RCC 7860 (cell line): ENCODE measurements at regions not wholly inside any gene's neighbourhood (a gene's known extent, or its start where the extent isn't known, plus 50 kb on each side); places are given as distances from the start of the nearest gene placed in this dataset.

Source experiments
- DNase-seq: peaks from one replicate; pipeline ENCODE4 v3.0.0-alpha.2; 2015; ENCODE audit warnings: low spot score
- FAIRE-seq: peaks from 2 replicates; lab custom pipeline; 2012; peaks lifted over from hg19 to GRCh38; lab: Jason Lieb, UNC

DNA sequence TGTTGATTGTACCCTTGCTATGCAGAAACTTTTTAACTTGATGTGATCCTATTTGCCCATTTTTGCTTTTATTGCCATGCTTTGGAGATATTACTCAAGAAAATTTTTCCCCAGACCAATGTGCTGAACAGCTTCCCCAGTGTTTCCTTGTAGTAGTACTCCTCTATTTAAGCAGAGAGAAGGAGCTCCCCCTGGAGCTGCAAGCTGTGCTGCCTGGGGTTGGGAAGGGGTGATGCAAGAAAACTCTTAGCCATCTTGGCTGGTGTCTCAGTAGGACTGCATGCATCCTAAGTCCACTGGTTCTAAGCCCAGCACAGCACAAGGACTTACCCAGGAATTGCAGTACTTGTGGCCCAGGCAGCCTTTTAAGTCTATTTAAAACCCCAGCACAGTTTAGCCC, 121.6 kb downstream of the NTMT2 start:
- DNase-seq (no peak), FAIRE-seq (no peak)

GRCh38 chr1:170271430-170272161, 125.8 kb downstream of the NTMT2 start:
- DNase-seq (no peak), FAIRE-seq (no peak)

- FAIRE-seq = no peak
These were observed 127.8 kb downstream of the NTMT2 start for GRCh38 chr1:170273291-170274130.

DNA sequence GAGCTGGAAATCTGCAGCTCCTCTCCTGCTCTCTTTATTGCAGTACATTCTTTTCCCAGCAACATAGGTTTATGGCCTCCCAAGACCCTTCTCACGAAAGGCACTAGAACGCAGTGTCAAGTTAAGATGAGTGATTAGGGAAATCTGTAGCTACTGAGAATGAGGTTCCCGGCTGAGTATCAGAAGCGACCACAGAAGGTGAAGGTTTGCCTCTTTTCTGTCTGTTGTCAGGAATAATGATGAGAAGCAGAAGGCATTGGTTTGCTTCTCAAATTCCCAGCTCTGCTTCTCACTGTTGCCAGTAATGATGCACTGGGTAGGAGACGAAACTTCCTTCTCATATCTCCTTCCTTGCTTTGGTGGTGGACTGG, 128.4 kb downstream of the NTMT2 start:
- no peak for FAIRE-seq
- no peak for DNase-seq

More at GRCh38 chr1:170273291-170274130, 127.8 kb downstream of the NTMT2 start:
- DNase-seq = no peak

DNA sequence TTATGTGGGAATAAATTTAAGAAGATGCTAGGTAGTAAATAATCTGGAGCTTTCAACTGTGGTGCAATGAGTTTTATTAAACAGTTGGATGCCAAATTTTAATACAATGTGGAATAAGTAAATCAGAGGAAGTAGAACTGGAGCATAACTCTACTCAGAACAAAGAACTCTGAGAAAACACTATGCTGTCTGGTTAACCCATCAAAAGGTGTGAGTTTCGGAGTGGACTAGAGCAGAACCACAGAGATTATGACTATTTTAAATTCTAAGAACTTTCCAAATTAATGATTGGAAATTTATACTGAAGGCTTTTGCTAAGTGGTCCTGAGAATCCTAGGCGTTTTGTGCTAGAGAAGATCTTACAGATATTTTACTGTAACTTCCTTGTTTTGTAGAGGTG, 132.2 kb downstream of the NTMT2 start:
- no peak for FAIRE-seq
- DNase-seq = no peak

DNA sequence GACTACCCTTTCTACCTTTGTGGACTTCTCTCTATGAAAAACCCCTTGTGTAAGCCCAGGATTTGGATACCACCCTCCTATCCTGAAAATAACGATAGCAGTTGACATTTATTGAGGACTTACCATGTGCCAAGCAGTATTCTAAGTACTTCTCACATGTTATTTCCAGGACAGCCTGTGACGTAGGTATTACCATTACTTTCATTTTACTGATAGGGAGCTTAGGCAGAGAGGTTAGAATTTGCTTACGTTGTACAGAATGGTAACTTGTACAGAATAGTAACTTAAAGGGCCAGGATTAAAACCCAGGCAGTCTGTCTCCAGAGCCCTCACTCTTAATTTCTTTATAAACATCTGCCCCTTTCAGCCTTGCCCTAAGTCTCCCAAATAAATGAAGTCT, 138.3 kb downstream of the NTMT2 start:
- DNase-seq (no peak), FAIRE-seq (no peak)

- no peak for DNase-seq
- FAIRE-seq = no peak
These were observed 138.8 kb downstream of the NTMT2 start for GRCh38 chr1:170284512-170284911.

- no peak for DNase-seq
- FAIRE-seq = no peak
These were observed 139.2 kb downstream of the NTMT2 start for GRCh38 chr1:170284951-170285350.

DNA sequence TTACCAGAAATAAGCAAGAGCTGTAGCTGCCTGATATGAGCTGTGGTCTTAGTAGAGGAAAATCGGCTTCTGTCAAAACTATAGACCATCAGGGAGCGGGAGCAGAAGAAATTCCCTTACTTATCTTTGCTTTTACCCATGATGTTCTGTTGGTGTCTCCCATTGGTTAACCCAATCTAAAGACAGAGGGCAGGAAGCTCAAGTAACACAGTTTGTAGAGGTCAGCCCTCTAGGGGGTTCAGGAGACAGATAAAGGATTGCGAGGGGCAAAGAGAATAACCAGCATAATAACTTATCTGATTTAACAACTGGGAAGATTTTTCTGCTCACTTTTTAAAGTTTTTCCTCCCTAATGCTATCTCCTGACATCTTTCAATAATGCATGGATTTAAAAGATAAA, 142.4 kb downstream of the NTMT2 start:
- FAIRE-seq (no peak), DNase-seq (no peak)

DNA sequence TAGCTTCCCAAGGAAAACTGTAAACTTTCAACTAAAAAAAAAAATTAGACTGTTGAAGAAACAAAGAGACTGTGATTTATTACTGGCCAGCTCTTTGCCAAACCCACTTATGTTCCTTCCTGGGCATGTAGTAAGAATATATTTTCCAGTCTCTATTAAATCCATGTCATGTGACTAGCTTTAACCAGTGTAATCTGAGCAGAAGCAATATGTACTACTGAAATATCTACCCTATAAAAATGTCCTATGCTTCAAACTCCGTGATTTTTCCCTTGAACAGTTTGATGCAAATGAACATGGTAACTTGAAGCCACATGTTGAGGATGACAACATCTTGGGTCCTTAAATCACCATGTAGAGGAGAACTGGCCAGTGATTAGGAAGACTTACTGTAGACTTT, 144.5 kb downstream of the NTMT2 start:
- DNase-seq = no peak
- no peak for FAIRE-seq

GRCh38 chr1:170290991-170291390, 145.2 kb downstream of the NTMT2 start:
- FAIRE-seq (no peak), DNase-seq (no peak)

DNA sequence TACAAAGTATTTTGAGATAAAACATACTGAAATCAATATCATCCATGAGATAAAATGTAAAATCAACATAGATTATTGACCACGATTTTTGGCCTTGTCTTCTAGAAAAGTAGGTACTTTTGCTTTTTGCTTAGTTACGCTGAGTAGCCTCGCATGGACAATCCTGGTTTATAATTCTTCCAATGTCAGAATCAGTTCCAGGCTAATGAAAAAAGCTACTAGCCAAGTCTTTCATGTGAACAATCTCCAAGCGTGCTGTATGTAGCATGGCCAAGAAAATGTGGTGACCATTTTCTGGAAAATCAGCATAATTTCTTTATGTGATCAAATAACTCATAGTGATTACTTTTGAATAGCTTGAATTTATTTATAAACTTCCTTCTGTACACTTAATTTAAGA, 145.8 kb downstream of the NTMT2 start:
- FAIRE-seq = no peak
- no peak for DNase-seq

DNA sequence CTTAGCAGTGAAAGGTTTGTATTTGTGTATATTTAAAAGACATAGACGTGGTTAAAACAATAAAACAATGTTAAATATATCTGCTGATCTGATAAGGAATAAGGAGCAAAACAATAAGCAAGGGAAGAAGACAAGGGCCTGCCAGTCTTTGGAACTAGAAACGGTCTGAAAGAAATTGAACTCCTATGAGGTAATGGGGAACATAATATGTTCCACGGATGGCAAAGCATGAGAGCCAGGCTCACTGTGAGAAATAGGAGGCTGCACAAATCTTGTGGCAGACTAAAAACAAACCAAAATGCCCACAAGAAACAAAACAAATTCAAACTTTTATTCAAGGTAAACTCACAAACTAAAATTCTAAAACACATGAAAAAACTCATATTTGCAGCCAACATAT, 150.5 kb downstream of the NTMT2 start:
- FAIRE-seq = no peak

GRCh38 chr1:170296642-170297041, 150.9 kb downstream of the NTMT2 start:
- FAIRE-seq = no peak
- no peak for DNase-seq

More for the DNA sequence above, 150.5 kb downstream of the NTMT2 start:
- no peak for DNase-seq

DNA sequence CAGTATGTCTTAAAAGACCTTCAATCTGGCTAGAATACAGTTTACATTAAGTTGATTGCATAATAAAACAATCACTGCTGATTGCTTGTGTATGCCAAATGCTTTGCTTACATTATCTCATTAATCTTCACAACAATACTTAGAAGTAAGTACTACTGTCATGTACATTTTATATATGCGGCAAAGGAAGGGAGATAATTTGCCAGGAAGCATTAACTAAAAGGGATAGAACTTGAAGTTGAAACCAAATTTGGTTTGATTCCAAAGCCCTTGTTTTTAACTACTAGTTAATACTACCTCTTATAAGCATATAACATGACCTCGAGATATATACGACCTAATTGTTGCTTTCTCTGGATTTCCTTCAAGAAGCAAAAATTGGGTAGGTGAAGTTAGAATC, 155.8 kb downstream of the NTMT2 start:
- DNase-seq (no peak), FAIRE-seq (no peak)

DNA sequence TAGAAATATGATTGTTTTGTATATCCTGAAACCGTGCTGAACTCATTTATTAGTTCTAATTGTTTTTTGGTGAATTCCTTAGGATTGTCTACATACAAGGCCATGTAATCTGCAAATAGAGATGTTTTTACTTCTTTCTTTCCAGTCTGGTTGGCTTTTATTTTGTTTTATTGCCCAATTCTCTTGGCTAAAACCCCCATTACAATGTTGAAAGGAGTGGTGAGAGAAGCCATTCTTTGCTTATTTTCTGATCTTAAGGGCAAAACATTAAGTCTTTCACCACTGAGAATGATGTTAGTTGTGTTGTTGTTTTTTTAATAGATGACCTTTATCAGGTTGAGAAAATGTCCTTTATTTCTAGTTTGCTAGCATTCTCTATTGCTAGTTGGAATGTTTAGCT, 157.3 kb downstream of the NTMT2 start:
- FAIRE-seq = no peak
- no peak for DNase-seq

- DNase-seq = no peak
- FAIRE-seq = no peak
These were observed 160.2 kb downstream of the NTMT2 start for GRCh38 chr1:170305777-170306512.

DNA sequence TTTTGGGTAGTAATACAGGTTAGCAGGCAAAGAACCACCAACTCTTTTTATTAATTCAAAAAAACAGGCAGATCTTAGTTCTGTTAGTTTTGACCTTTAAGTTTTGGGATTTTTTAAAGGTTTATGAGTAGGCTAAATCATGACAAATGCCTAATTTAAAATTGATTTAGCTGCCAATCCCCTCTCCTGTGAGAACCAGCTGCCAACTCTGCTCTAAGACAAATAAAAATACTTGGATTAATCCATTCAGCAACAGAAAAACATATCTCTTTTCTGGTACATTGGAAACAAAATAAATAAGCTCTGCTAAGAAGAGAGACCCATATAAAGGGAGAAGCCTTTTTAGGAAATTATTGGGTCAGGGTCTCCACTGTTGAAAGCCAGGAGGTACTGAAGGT, 160.8 kb downstream of the NTMT2 start:
- FAIRE-seq = no peak
- DNase-seq = no peak

GRCh38 chr1:170306948-170307347, 161.2 kb downstream of the NTMT2 start:
- FAIRE-seq (no peak), DNase-seq (no peak)

DNA sequence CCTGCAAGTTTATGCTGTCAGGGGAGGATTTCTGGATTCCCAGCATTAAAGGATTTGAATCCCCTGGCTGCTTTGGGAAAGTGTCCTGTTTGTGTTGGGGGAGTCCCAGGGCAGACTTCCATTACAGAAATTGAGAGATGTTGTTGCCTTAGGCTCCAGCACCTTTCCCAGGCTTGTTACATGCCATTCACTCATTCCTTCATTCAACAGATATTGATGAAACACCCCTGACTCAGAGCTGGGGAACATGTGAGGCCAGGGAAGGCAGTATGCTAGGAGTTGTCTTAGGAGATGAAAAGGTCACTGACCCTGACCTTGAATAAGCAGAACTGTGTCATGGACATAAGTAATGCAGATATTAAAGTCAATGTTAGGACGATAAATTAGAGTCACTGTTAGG, 161.7 kb downstream of the NTMT2 start:
- DNase-seq (no peak), FAIRE-seq (no peak)

- no peak for FAIRE-seq
- DNase-seq = peak; percentile 54
These were observed 163.7 kb downstream of the NTMT2 start for GRCh38 chr1:170309389-170310013.
